GM21447 (cell line): ENCODE measurements at regions not wholly inside any gene's neighbourhood (a gene's known extent, or its start where the extent isn't known, plus 50 kb on each side); places are given as distances from the start of the nearest gene placed in this dataset.

Experiments
- ATAC-seq: cut with Tn5 transposase; IDR thresholded peaks from one replicate; pipeline ENCODE4 v1.9.1; 2021; ENCODE audit not compliant: unreplicated experiment

GRCh38 chr13:90094357-90094756 is 1253.1 kb upstream of the MIR17HG start:
- ATAC-seq, result no peak

DNA sequence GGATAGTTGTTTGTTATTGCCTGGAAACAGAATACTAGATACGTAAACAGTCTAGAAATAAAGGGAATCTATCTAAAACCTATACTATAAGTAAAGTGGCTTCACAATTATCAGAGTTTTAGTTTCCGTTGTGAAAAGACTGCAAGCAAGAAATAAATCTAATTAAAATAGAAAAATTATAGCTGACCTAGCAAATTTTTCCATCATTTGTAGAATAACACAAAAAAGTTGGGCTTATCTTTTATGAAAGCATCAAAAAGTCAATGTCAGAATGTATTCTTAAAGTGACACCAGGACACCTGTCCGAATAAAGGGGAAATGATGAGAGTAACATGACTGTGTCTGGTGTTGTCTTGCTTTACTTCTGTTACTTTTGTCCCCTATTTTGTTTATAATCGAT is 1248.9 kb upstream of the MIR17HG start:
- ATAC-seq, result no peak

GRCh38 chr13:90099847-90100246 is 1247.6 kb upstream of the MIR17HG start:
- ATAC-seq, result no peak

GRCh38 chr13:90103099-90103784 is 1244.2 kb upstream of the MIR17HG start:
- ATAC-seq, result no peak

DNA sequence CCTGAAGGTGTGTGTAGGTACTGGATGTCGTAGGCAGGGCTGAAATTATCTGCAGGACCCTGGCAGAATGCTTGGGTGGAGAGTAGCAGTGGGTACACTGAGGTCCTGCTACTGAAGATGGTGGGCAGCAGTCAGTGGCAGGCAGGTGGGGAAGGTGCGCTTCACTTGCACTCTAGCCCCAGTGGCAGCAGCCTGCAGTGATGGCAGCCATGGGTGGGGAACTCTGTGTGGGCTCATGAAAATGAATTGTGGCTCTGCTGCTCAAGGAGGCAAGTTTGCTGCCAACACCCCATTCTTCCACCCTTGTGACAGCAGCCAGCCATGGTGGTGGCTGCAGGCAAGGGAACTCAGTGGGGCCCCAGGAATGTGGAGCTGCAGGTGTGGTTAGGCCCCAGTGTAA is 1242.7 kb upstream of the MIR17HG start:
- no peak for ATAC-seq

GRCh38 chr13:90105276-90105675 is 1242.2 kb upstream of the MIR17HG start:
- no peak for ATAC-seq

- ATAC-seq, result no peak
These were observed 1241.5 kb upstream of the MIR17HG start for GRCh38 chr13:90105849-90106496.

DNA sequence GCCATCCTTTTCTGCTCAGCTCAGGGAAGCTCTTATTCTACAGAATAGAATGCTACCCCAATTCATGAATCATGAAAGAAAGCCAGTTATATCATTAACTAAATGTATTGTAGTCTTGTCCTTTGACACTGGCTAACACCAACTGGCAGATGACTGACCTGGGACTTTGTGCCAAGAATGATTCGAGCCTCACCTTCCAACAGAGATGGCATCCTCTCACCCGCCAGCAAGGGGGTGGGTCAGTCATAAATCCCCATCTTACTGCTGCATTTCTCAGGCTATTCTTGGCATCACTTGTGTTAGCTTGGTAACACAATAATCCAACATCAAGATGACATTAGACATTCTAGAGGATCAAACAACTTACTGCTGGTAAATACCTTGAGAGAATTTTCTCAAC is 1239.8 kb upstream of the MIR17HG start:
- no peak for ATAC-seq

GRCh38 chr13:90108547-90108946 is 1238.9 kb upstream of the MIR17HG start:
- ATAC-seq, result no peak

DNA sequence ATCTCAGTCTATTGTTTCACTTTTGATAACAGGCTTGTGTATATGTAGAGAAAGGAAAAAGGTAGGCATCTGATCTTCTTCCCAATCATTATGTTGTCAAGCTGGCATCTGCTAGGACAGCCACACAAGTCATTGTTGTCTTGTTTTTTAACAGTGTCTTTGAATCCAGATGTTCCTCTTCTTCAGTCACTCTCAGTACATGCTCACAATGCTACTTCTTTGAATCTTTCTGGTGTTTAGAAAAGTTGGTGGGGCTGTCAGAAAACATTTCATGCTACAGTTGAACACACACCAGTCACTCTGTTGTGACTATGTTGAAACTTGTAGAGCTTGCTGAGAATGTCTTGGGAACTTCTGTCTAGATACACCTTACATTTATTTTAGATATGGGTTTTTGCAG is 1231.4 kb upstream of the MIR17HG start:
- ATAC-seq, result no peak

- ATAC-seq, result no peak
These were observed 1228.9 kb upstream of the MIR17HG start for GRCh38 chr13:90118467-90119071.

GRCh38 chr13:90120026-90120425 is 1227.5 kb upstream of the MIR17HG start:
- ATAC-seq, result no peak

- no peak for ATAC-seq
These were observed 1225.7 kb upstream of the MIR17HG start for GRCh38 chr13:90121784-90122183.

- no peak for ATAC-seq
These were observed 1225.0 kb upstream of the MIR17HG start for GRCh38 chr13:90122531-90122930.

- no peak for ATAC-seq
These were observed 1211.9 kb upstream of the MIR17HG start for GRCh38 chr13:90135558-90135957.

DNA sequence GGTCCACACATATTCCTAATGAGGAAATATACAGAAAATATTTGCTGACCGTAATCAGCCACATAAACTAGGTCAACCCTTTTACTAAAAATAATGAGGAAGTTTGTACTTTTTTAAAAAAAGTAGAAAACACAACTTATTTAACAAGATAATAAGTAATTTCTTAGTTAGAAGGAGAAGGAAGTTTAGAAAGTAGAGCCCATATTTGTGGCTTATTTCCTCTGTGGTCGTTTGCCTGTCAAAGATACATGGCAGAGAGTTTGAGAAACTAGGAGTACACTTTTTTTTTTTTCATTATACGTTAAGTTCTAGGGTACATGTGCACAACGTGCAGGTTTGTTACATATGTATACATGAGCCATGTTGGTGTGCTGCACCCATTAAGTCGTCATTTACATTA is 1205.2 kb upstream of the MIR17HG start:
- no peak for ATAC-seq

DNA sequence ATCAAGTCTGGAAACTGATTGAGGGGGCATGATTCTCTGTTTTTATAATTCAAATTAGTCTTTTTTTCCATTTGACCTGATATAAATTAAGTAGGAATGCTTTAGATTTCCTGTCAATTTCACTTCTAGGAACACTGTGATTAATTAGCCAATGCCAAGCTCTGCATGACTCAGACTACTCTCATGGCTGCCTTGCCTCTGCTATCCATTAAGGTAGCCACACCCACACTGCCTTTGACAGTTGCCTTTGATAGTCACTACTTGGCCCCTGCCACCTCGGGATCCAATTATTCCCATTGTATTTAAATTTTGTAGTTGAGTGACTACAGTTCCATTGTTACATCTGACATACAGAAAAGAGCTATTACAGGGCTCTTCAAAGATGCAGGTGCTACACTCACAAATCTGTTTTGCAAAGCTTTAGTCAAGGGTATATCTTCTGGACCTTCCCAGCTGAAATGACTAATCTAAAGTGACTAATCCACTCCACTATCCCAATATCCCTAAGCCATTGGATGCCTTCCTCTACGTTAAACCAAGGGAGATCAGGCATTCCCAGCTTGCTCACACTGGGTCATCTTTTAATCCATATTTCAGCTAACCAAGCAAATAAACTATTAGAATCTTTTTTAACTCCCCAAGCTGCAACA is 1193.1 kb upstream of the MIR17HG start:
- no peak for ATAC-seq

- ATAC-seq, result no peak
These were observed 1191.1 kb upstream of the MIR17HG start for GRCh38 chr13:90156390-90156789.

DNA sequence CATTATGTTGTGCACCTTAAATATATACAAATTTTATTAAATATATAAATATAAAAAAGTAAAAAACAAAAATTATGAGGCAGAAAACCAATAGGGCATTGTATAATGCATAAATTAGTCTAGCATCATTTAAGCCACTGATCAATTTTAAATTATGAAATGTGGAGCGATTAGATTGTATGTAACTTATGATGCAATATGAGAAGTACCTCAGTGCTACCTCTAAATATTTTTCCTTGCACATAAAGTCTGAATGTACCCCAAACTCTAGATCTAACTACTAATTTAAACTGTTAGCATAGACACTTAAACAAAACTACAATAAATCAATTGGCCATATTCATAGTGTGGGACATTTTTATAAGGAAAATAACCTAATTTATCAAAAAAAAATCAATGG is 1178.5 kb upstream of the MIR17HG start:
- no peak for ATAC-seq

- ATAC-seq, result no peak
These were observed 1177.3 kb upstream of the MIR17HG start for GRCh38 chr13:90170208-90170607.

DNA sequence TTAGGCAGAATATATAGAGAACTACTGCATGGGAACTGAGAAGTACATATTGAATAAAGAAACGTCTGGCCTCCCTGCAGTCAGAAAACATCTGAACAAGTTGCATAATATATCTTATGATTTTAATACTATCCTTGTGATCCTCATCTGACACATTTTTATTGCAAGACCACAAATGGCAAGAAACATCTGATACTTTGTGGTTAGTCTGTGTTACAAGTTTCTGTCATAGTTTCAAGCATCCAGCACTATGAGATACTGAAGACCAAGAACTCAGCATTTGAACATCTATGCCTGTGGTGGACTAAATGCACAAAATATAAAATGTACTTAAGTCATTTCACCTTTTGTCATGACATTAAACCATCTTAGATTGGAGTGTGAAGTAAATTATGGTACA is 1175.8 kb upstream of the MIR17HG start:
- no peak for ATAC-seq

- ATAC-seq, result no peak
These were observed 1170.0 kb upstream of the MIR17HG start for GRCh38 chr13:90177512-90177911.
